GM12878 (cell line): ENCODE measurements at regions not wholly inside any gene's neighbourhood (a gene's known extent, or its start where the extent isn't known, plus 50 kb on each side); places are given as distances from the start of the nearest gene placed in this dataset.

Experiments used
- BHLHE40 ChIP-seq, 2 experiments: fragments of 450-650 bp in 1 of 2; IDR thresholded peaks; 2 replicates each; pipeline ENCODE4 v1.6.1; 2011 to 2017; ENCODE audit warnings: low read depth in 2 of 2, borderline replicate concordance in 1 of 2, improper control_type of control experiment in 1 of 2, low read length in 1 of 2, mild to moderate bottlenecking in 1 of 2
- CEBPZ ChIP-seq: fragments of 150-350 bp; IDR thresholded peaks from 2 replicates; pipeline ENCODE4 v1.6.1; 2016; ENCODE audit warnings: low read depth, low read length
- CREB1 ChIP-seq: IDR thresholded peaks from 2 replicates; pipeline ENCODE4 v1.6.1; 2012; ENCODE audit warnings: low read depth, mild to moderate bottlenecking, inconsistent platforms
- E2F8 ChIP-seq: fragments of 450-650 bp; IDR thresholded peaks from 2 replicates; pipeline ENCODE4 v1.6.1; 2018; ENCODE audit warnings: mild to moderate bottlenecking, low read depth, moderate library complexity; ENCODE audit not compliant: partially characterized antibody
- HDAC2 ChIP-seq: fragments of 200-600 bp; sonication (generic); IDR thresholded peaks from 2 replicates; pipeline ENCODE4 v1.6.1; 2017
- IKZF2 ChIP-seq, 2 experiments: fragments of 450-650 bp; IDR thresholded peaks; 2 replicates each; pipeline ENCODE4 v1.6.1; 2017; ENCODE audit warnings: mild to moderate bottlenecking in 2 of 2, moderate library complexity in 2 of 2
- MEF2A ChIP-seq: IDR thresholded peaks from 2 replicates; pipeline ENCODE4 v1.6.1; 2011; ENCODE audit warnings: low read depth, mild to moderate bottlenecking, low read length, moderate library complexity; ENCODE audit not compliant: insufficient read depth
- ZBTB4 ChIP-seq: fragments of 450-650 bp; formaldehyde crosslinking; IDR thresholded peaks from 2 replicates; pipeline ENCODE4 v1.4.0; 2022; ENCODE audit warnings: mild to moderate bottlenecking, moderate library complexity

GRCh38 chr5:4553978-4554377 lies 586.2 kb upstream of the ADAMTS16 start (continued):
- TF ChIP-seq CEBPZ: no peak
- no peak for TF ChIP-seq CREB1
- no peak for TF ChIP-seq BHLHE40 (IDR thresholded peaks at IDR 0.05; ENCODE audit: borderline replicate concordance in 1 of 2, low read depth in 2 of 2, low read length in 1 of 2)
- no peak for TF ChIP-seq E2F8
- no peak for TF ChIP-seq ZBTB4
- no peak for TF ChIP-seq MEF2A
- TF ChIP-seq IKZF2 (IDR thresholded peaks at IDR 0.05): no peak
- no peak for TF ChIP-seq HDAC2
- TF ChIP-seq, all 136 proteins: peak for 0
